Small intestine (tissue), 7 donors: ENCODE measurements at regions not wholly inside any gene's neighbourhood (a gene's known extent, or its start where the extent isn't known, plus 50 kb on each side); places are given as distances from the start of the nearest gene placed in this dataset.

Experiments
- DNase-seq, 2 donors: peaks; one replicate each; pipeline versions ENCODE4 v3.0.0 to v3.0.0-alpha.2; 2013
- FAIRE-seq: peaks from 2 replicates; lab custom pipeline; 2012; peaks lifted over from hg19 to GRCh38; lab: Jason Lieb, UNC
- H3K27ac ChIP-seq, 3 donors: one replicate each; pipeline ENCODE4 v1.5.1; 2013; ENCODE audit warnings: low read length in 2 of 3, mild to moderate bottlenecking in 2 of 3, control low read depth in 1 of 3, inconsistent platforms in 1 of 3, low read depth in 1 of 3, moderate library complexity in 1 of 3
- H3K27me3 ChIP-seq, 3 donors: one replicate each; pipeline ENCODE4 v1.6.1; 2013; ENCODE audit warnings: low read length in 3 of 3, inconsistent platforms in 1 of 3; ENCODE audit not compliant: control insufficient read depth in 3 of 3, insufficient read depth in 3 of 3
- H3K36me3 ChIP-seq, 3 donors: one replicate each; pipeline ENCODE4 v1.6.1; 2013; ENCODE audit warnings: low read length in 3 of 3, inconsistent platforms in 1 of 3, low read depth in 1 of 3, mild to moderate bottlenecking in 1 of 3, moderate library complexity in 1 of 3; ENCODE audit not compliant: control insufficient read depth in 3 of 3, insufficient read depth in 2 of 3
- H3K4me1 ChIP-seq, 3 donors: one replicate each; pipeline ENCODE4 v1.6.1; 2013; ENCODE audit warnings: low read length in 2 of 3, inconsistent platforms in 1 of 3, low read depth in 1 of 3, mild to moderate bottlenecking in 1 of 3, moderate library complexity in 1 of 3; ENCODE audit not compliant: control insufficient read depth in 3 of 3, insufficient read depth in 2 of 3
- H3K4me3 ChIP-seq, 3 donors: one replicate each; pipeline ENCODE4 v1.5.1; 2013; ENCODE audit warnings: low read length in 3 of 3, control low read depth in 1 of 3, inconsistent platforms in 1 of 3, low read depth in 1 of 3, mild to moderate bottlenecking in 1 of 3, moderate library complexity in 1 of 3
- H3K9me3 ChIP-seq, 2 donors: one replicate each; pipeline ENCODE4 v1.6.1; 2013; ENCODE audit warnings: low read depth in 1 of 2, low read length in 1 of 2; ENCODE audit not compliant: control insufficient read depth in 2 of 2, insufficient read depth in 1 of 2
- WGBS, 3 donors: extraction: QIAGEN DNeasy Blood & Tissue Kit; methylation state at CpG; one replicate each; pipeline ENCODE4 v1.1.7; 2013; 5-methylcytosine and 5-hydroxymethylcytosine counted together
- donor health status: healthy with polysubstance abuse.
- donor health status: control.
- donor health status: control.
- donor health status: Bipolar disorder and iron deficiency.
- donor health status: healthy.

DNA sequence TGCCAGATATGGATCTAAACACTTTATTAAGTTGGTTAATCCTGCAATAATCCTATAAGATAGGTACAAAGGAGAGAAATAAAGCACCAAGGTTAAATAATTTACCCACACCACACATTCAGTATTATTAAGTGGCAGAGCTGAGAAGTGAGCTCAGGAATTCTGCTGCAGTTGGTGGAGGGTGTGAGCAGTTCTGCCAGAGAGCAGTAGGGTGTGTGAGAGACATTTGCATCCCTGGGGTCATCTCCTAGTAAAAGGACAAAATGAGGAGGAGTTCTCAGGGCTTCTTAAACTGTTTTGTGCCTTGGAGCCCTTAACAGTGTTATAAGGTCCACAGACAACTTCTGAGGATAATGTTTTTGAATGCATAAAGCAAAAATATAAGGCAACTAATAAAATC, 484.5 kb downstream of the TAFA4 start:
- Histone ChIP-seq H3K36me3 (no peaks in the 10 kb centered on the region), H3K4me3 (no peak overlapping the region), H3K27ac (no peak overlapping the region), H3K27me3 (no peaks in the 10 kb centered on the region), H3K4me1 (no peaks in the 10 kb centered on the region), H3K9me3 (no peaks in the 10 kb centered on the region)
- FAIRE-seq (no peak), DNase-seq (no peak)

DNA sequence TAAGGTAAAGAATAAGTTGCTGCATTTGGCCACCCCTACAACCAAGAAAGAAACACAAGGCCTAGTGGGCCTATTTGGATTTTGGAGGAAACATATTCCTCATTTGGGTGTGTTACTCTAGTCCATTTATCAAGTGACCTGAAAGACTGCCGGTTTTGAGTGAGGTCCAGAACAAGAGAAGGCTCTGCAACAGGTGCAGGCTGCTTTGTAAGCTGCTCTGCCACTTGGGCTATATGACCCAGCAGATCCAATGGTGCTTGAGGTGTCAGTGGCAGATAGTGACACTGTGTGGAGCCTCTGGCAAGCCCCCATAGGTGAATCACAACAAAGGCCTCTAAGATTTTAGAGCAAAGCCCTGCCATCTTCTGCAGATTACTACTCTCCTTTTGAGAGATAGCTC, 491.3 kb downstream of the TAFA4 start:
- Histone ChIP-seq H3K9me3 (peaks cover 0 to 4% of the 10 kb centered on the region in 2 donors), H3K36me3 (no peaks in the 10 kb centered on the region), H3K27ac (no peak overlapping the region), H3K27me3 (no peaks in the 10 kb centered on the region), H3K4me1 (no peaks in the 10 kb centered on the region), H3K4me3 (no peak overlapping the region)
- FAIRE-seq (no peak), DNase-seq (no peak)
- WGBS, 3 donors: 59 to 79% (median 63%) methylated on average over 1 of the region's 1 CpG

DNA sequence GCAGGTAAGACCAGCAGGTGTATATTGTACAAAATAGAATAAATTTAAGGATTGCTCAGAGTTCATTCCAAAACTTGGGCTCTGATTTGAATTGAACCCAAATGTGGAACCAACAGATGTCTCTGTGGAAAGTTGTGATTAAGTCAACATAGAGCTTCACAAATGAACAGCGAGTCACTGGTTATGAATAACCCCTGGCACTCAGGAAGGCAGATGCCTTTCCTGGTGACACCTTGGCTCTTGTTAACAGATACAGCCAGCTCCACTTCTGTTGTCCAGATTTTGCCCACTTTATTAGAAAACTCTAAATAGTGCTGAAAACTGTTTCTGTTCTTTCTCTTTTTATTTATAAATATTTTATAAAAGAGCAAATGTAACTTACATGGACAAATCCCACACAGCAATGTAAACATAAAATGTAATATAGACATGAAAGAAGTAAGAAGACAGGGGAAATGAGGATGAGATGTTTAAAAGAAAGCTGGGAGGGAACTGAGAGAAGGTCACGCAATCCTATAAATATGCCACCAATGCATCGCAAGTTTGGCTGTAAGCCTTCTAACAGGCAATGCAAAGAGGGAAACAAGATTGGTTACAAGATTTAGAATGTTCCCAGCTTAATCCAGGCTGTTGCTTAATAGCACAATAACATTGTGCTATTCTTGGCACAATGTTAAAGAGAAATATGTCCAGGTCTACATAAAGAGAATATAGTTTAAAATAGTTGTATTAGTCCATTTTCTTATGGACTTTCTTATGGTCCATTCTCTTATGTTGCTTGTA, 495.5 kb downstream of the TAFA4 start:
- Histone ChIP-seq H3K27me3 (no peaks in the 10 kb centered on the region), H3K9me3 (peaks cover 0 to 4% of the 10 kb centered on the region in 2 donors), H3K36me3 (no peaks in the 10 kb centered on the region), H3K4me3 (no peak overlapping the region), H3K27ac (no peak overlapping the region), H3K4me1 (no peaks in the 10 kb centered on the region)
- 71 to 81% (median 77%) methylated on average over 3 of the region's 3 CpGs for WGBS, 3 donors
- FAIRE-seq (no peak), DNase-seq (peak in 1 of 2 donors; percentile 1)

DNA sequence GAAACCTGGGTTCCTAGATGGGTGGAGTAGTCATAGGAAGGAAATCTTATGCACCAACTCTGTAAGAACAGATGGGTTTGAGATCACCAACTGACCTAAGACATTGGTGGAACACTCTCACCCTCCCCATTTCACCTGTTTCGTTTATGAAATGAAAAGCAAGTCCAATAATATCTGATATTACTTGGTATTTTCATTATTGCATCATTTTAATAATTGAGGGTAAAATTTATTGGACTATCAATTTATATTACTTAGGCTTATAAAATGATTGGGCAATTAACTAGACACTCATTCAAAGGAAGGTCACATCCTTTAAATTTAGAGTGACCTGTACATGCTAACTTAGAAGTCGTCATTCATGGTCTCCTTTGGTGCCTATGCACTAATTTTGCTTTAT, 503.9 kb downstream of the TAFA4 start:
- Histone ChIP-seq H3K27me3 (no peaks in the 10 kb centered on the region), H3K4me1 (no peaks in the 10 kb centered on the region), H3K36me3 (no peaks in the 10 kb centered on the region), H3K27ac (no peak overlapping the region), H3K9me3 (no peaks in the 10 kb centered on the region), H3K4me3 (no peak overlapping the region)
- FAIRE-seq (no peak), DNase-seq (no peak)
- 56 to 77% (median 58%) methylated on average over 2 of the region's 2 CpGs for WGBS, 3 donors

DNA sequence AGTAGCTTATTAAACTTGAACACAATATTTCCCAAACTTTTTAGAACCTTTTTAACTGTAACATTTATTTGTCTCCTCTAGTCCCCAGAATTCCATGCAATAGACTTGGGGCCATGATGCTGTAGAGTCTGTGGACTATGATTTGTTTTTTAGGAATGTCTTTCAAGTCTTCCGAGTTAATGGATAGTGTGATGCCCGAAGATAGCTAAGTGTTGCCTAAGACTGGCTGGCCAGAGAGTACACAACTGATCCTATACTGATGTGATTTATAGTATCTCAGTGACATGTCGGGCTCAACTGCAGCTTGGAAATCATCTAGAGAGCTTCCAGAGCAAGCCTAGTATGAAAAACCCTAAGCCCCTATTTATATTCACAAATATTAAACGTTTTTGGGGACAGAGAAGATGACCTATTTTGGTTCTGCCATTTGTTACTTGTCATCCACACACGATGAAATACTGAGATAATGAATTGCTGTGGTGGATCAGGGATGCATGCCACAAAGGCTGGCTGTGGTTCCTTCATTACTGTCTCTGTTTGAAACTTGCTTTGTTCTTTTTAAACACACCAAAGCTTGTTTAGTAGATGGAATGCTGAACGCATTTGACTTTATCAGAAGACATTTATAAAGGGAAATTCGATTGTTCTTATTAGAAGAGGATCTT, 507.4 kb downstream of the TAFA4 start:
- H3K36me3 ChIP-seq: no peaks in the 10 kb centered on the region
- H3K4me3 ChIP-seq: no peak overlapping the region
- WGBS, 3 donors: 48 to 53% (median 51%) methylated on average over 7 of the region's 7 CpGs
- no peaks in the 10 kb centered on the region for H3K4me1 ChIP-seq
- FAIRE-seq (no peak), DNase-seq (no peak)
- H3K27me3 ChIP-seq: no peaks in the 10 kb centered on the region
- H3K27ac ChIP-seq: no peak overlapping the region
- no peaks in the 10 kb centered on the region for H3K9me3 ChIP-seq

DNA sequence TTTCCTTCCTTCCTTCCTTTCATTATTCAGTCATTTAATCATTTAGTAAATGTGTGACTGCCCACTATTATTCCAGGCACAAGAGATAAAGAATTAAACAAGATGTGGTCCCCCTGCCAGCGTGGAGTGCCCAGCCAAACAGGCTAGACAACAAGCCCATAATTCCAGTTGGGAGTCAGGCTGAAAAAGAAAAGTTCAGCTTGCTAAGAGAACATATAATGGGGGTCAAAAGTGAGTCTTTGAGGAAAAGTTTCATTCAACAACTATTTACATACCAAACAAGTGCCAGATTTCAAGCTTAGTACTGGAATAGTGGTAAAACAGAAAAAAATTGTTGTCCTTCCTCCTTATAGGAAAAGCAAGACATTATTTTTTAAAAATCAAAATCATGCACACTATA, 523.7 kb downstream of the TAFA4 start:
- Histone ChIP-seq H3K9me3 (no peaks in the 10 kb centered on the region), H3K4me3 (no peak overlapping the region), H3K36me3 (no peaks in the 10 kb centered on the region), H3K4me1 (no peaks in the 10 kb centered on the region), H3K27me3 (no peaks in the 10 kb centered on the region), H3K27ac (no peak overlapping the region)
- FAIRE-seq: no peak
- WGBS, 3 donors: 40 to 48% (median 48%) methylated on average over 1 of the region's 1 CpG
- no peak for DNase-seq

DNA sequence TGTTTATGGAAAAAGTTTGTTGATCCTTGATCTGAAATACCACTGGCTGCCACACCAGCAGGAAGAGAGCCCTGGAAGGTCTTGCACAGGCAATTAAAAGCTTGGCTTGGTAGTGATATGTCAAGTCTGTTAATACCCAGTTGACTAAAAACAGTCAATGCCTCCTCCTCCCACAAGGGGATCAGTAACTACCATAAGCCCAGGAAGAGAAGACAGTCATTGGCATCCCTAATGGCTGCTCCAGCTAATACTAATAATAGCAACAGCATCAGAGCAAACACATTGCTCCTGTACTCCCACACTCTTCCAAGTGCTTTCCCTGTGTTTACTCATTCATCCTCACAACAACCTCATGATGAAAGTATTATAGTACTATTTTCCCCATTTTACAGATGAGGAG, 528.6 kb downstream of the TAFA4 start:
- Histone ChIP-seq H3K36me3 (no peaks in the 10 kb centered on the region), H3K4me1 (no peaks in the 10 kb centered on the region), H3K27me3 (no peaks in the 10 kb centered on the region), H3K4me3 (no peak overlapping the region), H3K9me3 (no peaks in the 10 kb centered on the region), H3K27ac (no peak overlapping the region)
- DNase-seq (no peak), FAIRE-seq (no peak)

DNA sequence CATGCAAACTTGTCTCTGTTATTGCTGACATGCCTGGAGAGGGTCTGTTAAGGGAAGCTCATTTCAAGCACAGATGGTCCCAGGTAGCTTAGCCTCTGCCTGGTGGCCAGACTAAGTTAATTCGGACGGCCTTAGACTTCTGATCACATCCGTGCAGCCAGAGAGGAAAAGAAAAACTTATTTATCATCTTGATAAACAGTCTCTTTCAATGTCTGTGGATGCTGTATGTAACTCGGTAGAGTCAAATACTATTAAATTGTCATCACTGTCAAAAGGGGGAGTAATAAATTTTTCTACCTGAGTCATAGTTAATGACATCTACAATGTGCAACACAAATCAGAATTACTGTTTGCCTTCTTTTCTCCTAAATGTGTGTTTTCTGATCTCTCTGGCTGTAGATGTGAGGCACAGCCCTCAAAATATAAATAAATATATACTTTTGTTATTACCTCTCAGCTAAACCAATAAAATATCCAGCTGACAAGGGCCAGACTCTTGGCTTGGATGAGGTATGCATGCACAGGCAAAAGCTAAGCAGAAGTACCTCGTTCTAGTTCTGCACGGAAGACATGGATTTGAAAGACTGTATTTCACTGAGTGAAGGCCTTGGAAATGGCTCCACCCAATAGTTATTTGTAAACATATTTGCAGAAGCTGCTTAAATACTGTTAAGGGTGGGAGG, 530.0 kb downstream of the TAFA4 start:
- FAIRE-seq (no peak), DNase-seq (no peak)
- Histone ChIP-seq H3K4me3 (no peak overlapping the region), H3K9me3 (no peaks in the 10 kb centered on the region), H3K27ac (no peak overlapping the region), H3K27me3 (no peaks in the 10 kb centered on the region), H3K36me3 (no peaks in the 10 kb centered on the region), H3K4me1 (no peaks in the 10 kb centered on the region)
- 63 to 78% (median 75%) methylated on average over 6 of the region's 6 CpGs for WGBS, 3 donors
